ENCODE measurements at regions not wholly inside any gene's neighbourhood (a gene's known extent, or its start where the extent isn't known, plus 50 kb on each side); places are given as distances from the start of the nearest gene placed in this dataset.

DNA sequence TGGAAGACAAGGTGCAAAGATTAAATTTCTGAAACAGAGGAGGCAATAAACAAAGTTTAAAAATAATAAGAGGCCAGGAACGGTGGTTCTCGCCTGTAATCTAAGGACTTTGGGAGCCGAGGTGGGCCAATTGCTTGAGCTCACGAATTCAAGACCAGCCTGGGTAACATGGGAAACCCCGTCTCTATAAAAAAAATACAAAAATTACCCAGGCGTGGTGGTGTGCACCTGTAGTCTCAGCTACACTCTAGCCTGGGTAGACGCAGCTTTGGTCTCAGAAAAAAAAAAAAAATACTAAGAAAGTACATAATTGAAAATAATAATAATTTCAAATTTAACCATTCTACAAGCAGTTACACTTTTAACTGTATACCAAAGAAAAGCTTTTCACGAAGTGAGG lies 744.6 kb upstream of the POU3F3 start:
- TF ChIP-seq, protein P1, sequence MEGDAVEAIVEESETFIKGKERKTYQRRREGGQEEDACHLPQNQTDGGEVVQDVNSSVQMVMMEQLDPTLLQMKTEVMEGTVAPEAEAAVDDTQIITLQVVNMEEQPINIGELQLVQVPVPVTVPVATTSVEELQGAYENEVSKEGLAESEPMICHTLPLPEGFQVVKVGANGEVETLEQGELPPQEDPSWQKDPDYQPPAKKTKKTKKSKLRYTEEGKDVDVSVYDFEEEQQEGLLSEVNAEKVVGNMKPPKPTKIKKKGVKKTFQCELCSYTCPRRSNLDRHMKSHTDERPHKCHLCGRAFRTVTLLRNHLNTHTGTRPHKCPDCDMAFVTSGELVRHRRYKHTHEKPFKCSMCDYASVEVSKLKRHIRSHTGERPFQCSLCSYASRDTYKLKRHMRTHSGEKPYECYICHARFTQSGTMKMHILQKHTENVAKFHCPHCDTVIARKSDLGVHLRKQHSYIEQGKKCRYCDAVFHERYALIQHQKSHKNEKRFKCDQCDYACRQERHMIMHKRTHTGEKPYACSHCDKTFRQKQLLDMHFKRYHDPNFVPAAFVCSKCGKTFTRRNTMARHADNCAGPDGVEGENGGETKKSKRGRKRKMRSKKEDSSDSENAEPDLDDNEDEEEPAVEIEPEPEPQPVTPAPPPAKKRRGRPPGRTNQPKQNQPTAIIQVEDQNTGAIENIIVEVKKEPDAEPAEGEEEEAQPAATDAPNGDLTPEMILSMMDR (IDR thresholded peaks at IDR 0.05), result no peak
- no peak for TF ChIP-seq POLR2A (IDR thresholded peaks at IDR 0.05)
